Caco-2 (cell line): ENCODE measurements at regions not wholly inside any gene's neighbourhood (a gene's known extent, or its start where the extent isn't known, plus 50 kb on each side); places are given as distances from the start of the nearest gene placed in this dataset.

Experiments used
- BruUV-seq: library from RNA; stranded (reverse); fragments of 400-500 nt; replicated peaks from 2 replicates; lab custom pipeline; 2021; lab: Mats Ljungman, UMichigan
- CTCF ChIA-PET: fragments of 300-600 bp; sonication (Branson Sonifier 250); formaldehyde crosslinking; loops from one replicate; lab custom pipeline; 2022; ENCODE audit warnings: antibody characterized with exemption; lab: Charles Lee
- POLR2A ChIA-PET: fragments of 300-600 bp; sonication (Branson Sonifier 250); formaldehyde crosslinking; loops from one replicate; lab custom pipeline; 2022; ENCODE audit warnings: antibody characterized with exemption; lab: Charles Lee
- DNase-seq, 2 experiments: peaks; one replicate each; pipeline versions ENCODE4 v3.0.0 to v3.0.0-alpha.2; 2020 to 2022
- H3K27me3 ChIP-seq: replicated peaks from 2 replicates; pipeline ENCODE4 v1.6.0; 2011; ENCODE audit warnings: low read length; ENCODE audit not compliant: control insufficient read depth, insufficient read depth
- H3K36me3 ChIP-seq: 2 replicates; pipeline ENCODE4 v1.5.1; 2011; ENCODE audit warnings: low read length; ENCODE audit not compliant: control insufficient read depth, insufficient read depth
- H3K4me1 ChIP-seq: fragments of 250-450 bp; sonication (Bioruptor Pico); 2 replicates; pipeline ENCODE4 v1.5.1; 2020; ENCODE audit warnings: mild to moderate bottlenecking
- H3K4me3 ChIP-seq: 2 replicates; pipeline ENCODE4 v1.5.1; 2011; ENCODE audit warnings: low read depth, mild to moderate bottlenecking, control low read depth, low read length
- H3K9me3 ChIP-seq: fragments of 250-450 bp; sonication (Bioruptor Pico); 2 replicates; pipeline ENCODE4 v1.5.1; 2020; ENCODE audit warnings: mild to moderate bottlenecking, moderate library complexity
- H3K27ac Mint-ChIP-seq: one replicate; pipeline ENCODE4 v1.8.0; 2022; ENCODE audit warnings: mixed read lengths; ENCODE audit not compliant: unreplicated experiment
- H3K27me3 Mint-ChIP-seq: one replicate; pipeline ENCODE4 v1.8.0; 2022; ENCODE audit warnings: mixed read lengths; ENCODE audit not compliant: insufficient read depth, unreplicated experiment
- H3K36me3 Mint-ChIP-seq: one replicate; pipeline ENCODE4 v1.8.0; 2022; ENCODE audit warnings: mild to moderate bottlenecking, mixed read lengths; ENCODE audit not compliant: insufficient read depth, unreplicated experiment
- H3K4me1 Mint-ChIP-seq: one replicate; pipeline ENCODE4 v1.8.0; 2022; ENCODE audit warnings: low read depth, mixed read lengths; ENCODE audit not compliant: unreplicated experiment
- H3K4me3 Mint-ChIP-seq: one replicate; pipeline ENCODE4 v1.8.0; 2022; ENCODE audit warnings: mild to moderate bottlenecking, moderate library complexity, mixed read lengths; ENCODE audit not compliant: unreplicated experiment
- H3K9me3 Mint-ChIP-seq: one replicate; pipeline ENCODE4 v1.8.0; 2022; ENCODE audit warnings: mixed read lengths; ENCODE audit not compliant: unreplicated experiment
- intact Hi-C: fragments of 100-400 bp; cut with micrococcal nuclease; formaldehyde crosslinking; loops from one replicate; pipeline ENCODE4 v1.10.0; 2022; ENCODE audit not compliant: unreplicated experiment
- TF ChIP-seq, protein P1 (sequence below), 2 experiments: fragments of 200-600 bp in 1 of 2; IDR thresholded peaks; 1 replicate in 1 of 2; 2 replicates in 1 of 2; pipeline versions ENCODE4 v1.5.1 to v1.8.0; 2011 to 2022; ENCODE audit warnings: antibody characterized with exemption in 1 of 2, control low read depth in 1 of 2, inconsistent platforms in 1 of 2, low read depth in 1 of 2, low read length in 1 of 2, mild to moderate bottlenecking in 1 of 2, moderate library complexity in 1 of 2; ENCODE audit not compliant: insufficient read depth in 1 of 2, severe bottlenecking in 1 of 2, unreplicated experiment in 1 of 2

DNA sequence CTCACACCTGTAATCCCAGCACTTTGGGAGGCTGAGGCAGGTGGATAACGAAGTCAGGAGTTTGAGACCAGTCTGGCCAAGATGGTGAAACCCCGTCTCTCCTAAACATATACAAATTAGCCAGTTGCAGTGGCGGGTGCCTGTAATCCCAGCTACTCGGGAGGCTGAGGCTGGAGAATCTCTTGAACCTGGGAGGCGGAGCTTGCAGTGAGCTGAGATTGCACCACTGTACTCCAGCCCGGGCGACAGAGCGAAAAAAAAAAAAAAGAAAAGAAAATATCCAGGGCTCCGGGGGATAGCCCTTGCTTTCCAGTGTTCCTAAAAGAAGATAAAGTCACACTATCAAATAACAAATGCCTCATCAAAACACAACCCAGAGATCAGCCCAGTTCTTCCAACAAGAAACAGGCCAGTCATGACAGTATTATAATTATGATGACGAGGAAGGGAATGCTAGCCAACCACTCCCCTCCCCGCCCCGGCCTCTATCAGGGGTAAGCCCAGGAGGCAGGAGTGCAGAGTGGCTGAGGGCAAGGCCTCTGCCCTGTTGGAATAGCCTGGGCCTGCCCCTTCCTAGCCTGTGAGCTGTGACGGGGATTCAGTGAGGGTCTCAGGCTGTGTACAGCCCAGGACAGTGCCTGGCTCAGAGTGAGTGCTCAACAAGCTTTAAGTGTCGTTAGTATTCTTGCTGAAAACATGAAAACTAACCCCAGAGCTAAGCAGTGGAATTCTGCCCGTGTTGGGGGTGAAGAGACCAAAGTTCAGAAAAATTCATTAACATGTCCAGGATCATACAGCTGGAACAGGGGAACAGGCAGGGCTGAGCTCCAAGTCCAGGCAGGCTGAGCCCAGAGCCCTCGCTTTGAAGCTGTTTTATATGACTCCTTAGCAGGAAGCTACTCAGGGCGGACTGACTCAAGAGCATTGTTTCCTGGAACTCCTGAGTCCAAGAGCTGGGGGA is 54.3 kb downstream of the FAM241B start:
- CTCF ChIA-PET = interaction anchor here (0.6 to 1.6 kb wide), 6 partner anchors 21 to 260 kb away, joined by 3 to 6 read pairs (median 4); no protein-coding TSS in a partner anchor
- intact Hi-C loops = no loop called here
- H3K9me3 Mint-ChIP-seq = no peaks in the 10 kb centered on the region
- H3K27ac Mint-ChIP-seq = peak overlapping the region; percentile 77
- peak; percentile 77 to 92 for DNase-seq
- POLR2A ChIA-PET = interaction anchor here (0.5 kb wide), 1 partner anchor 111 kb away, joined by 3 read pairs; the partner anchor contains the start of gene NEUROG3
- Histone ChIP-seq H3K9me3 (no peaks in the 10 kb centered on the region), H3K27me3 (no peaks in the 10 kb centered on the region; the same call in 1 of the 2 replicates), H3K4me3 (no peak overlapping the region), H3K4me1 (peaks cover 20% of the 10 kb centered on the region), H3K36me3 (no peaks in the 10 kb centered on the region)
- H3K36me3 Mint-ChIP-seq = no peaks in the 10 kb centered on the region
- H3K4me1 Mint-ChIP-seq = peaks cover 7% of the 10 kb centered on the region
- TF ChIP-seq, protein P1, sequence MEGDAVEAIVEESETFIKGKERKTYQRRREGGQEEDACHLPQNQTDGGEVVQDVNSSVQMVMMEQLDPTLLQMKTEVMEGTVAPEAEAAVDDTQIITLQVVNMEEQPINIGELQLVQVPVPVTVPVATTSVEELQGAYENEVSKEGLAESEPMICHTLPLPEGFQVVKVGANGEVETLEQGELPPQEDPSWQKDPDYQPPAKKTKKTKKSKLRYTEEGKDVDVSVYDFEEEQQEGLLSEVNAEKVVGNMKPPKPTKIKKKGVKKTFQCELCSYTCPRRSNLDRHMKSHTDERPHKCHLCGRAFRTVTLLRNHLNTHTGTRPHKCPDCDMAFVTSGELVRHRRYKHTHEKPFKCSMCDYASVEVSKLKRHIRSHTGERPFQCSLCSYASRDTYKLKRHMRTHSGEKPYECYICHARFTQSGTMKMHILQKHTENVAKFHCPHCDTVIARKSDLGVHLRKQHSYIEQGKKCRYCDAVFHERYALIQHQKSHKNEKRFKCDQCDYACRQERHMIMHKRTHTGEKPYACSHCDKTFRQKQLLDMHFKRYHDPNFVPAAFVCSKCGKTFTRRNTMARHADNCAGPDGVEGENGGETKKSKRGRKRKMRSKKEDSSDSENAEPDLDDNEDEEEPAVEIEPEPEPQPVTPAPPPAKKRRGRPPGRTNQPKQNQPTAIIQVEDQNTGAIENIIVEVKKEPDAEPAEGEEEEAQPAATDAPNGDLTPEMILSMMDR (IDR thresholded peaks at IDR 0.05; ENCODE audit: insufficient read depth in 1 of 2, low read depth in 1 of 2, low read length in 1 of 2, severe bottlenecking in 1 of 2, unreplicated experiment in 1 of 2) = no peak
- BruUV-seq = no TSS peak
- H3K4me3 Mint-ChIP-seq = peak overlapping the region; percentile 4
- H3K27me3 Mint-ChIP-seq = peaks cover 12% of the 10 kb centered on the region

DNA sequence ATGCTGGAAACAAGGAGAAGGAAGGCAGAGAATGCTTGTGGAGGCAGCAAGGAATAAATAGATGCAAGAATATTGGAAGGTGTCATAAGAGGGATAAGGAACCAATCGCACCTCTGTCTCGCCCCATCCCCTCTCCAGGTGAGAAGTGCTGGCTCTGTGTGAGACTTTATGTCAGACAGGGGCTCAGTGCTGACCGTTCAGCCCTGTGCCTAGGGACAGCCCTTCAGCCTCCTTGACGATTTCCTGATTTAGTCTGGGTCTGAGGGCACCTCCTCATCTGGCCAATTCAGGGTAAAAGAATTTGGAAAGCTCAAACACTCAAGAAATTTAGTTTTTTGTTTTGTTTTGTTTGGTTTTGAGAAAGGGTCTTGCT is 54.9 kb downstream of the FAM241B start:
- ChIA-PET CTCF (interaction anchor here (0.6 to 1.6 kb wide), 6 partner anchors 22 to 260 kb away, joined by 3 to 6 read pairs (median 4); no protein-coding TSS in a partner anchor), POLR2A (no interaction called here)
- intact Hi-C loops = no loop called here
- no peak for DNase-seq
- H3K4me3 Mint-ChIP-seq = peak overlapping the region; percentile 4
- Histone ChIP-seq H3K27me3 (no peaks in the 10 kb centered on the region), H3K4me3 (no peak overlapping the region), H3K4me1 (peaks cover 20% of the 10 kb centered on the region), H3K9me3 (no peaks in the 10 kb centered on the region), H3K36me3 (no peaks in the 10 kb centered on the region)
- H3K9me3 Mint-ChIP-seq = no peaks in the 10 kb centered on the region
- BruUV-seq = TSS peak; percentile 93
- peaks cover 7% of the 10 kb centered on the region for H3K27me3 Mint-ChIP-seq
- no peaks in the 10 kb centered on the region for H3K36me3 Mint-ChIP-seq
- peak overlapping the region; percentile 77 for H3K27ac Mint-ChIP-seq
- TF ChIP-seq, protein P1 (IDR thresholded peaks at IDR 0.05; ENCODE audit: insufficient read depth in 1 of 2, low read depth in 1 of 2, low read length in 1 of 2, severe bottlenecking in 1 of 2, unreplicated experiment in 1 of 2) = no peak
- H3K4me1 Mint-ChIP-seq = peaks cover 7% of the 10 kb centered on the region

DNA sequence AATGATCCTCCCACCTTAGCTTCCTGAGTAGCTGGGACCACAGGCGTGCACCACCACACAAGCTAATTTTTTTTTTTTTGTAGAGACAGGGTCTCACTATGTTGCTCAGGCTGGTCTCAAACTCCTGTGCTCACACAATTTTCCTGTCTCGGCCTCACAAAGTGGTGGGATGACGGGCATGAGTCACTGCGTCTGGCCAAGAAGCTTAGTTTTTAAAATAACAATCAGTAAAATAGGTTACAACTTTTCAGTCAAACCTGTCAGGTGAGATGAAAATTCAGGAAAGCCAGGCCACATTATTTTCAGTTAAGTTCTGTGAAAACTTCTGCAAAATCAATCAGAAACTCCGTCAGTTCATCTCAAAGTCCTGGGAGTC is 55.4 kb downstream of the FAM241B start:
- BruUV-seq = no TSS peak
- ChIA-PET CTCF (interaction anchor here (1.4 to 1.5 kb wide), 2 partner anchors 29 to 170 kb away, joined by 5 to 6 read pairs; no protein-coding TSS in a partner anchor), POLR2A (no interaction called here)
- DNase-seq = no peak
- intact Hi-C loops = no loop called here
- Mint-ChIP-seq H3K9me3 (no peaks in the 10 kb centered on the region), H3K4me3 (no peak overlapping the region), H3K4me1 (peaks cover 7% of the 10 kb centered on the region), H3K27me3 (peaks cover 3% of the 10 kb centered on the region), H3K36me3 (no peaks in the 10 kb centered on the region), H3K27ac (peak overlapping the region; percentile 77)
- Histone ChIP-seq H3K4me1 (peaks cover 20% of the 10 kb centered on the region), H3K4me3 (no peak overlapping the region), H3K36me3 (no peaks in the 10 kb centered on the region), H3K9me3 (no peaks in the 10 kb centered on the region), H3K27me3 (no peaks in the 10 kb centered on the region)
- TF ChIP-seq, protein P1 (IDR thresholded peaks at IDR 0.05; ENCODE audit: insufficient read depth in 1 of 2, low read depth in 1 of 2, low read length in 1 of 2, severe bottlenecking in 1 of 2, unreplicated experiment in 1 of 2) = no peak
